NCI-H510A treated with DMSO at 0.1 percent for 48 hours (cell line): ENCODE measurements at regions not wholly inside any gene's neighbourhood (a gene's known extent, or its start where the extent isn't known, plus 50 kb on each side); places are given as distances from the start of the nearest gene placed in this dataset.
"Not testable (repeated sequence)": the region's sequence is repeated elsewhere in the genome, so short reads cannot be mapped to it uniquely, and the experiment has no call there.

Source experiments
- DNase-seq: peaks from one replicate; lab custom pipeline; 2025; lab: John Stamatoyannopoulos, UW

- DNase-seq = no peak
These were observed 54.4 kb upstream of the LGR5 start for GRCh38 chr12:71385155-71385554.

GRCh38 chr12:71376711-71377355 is 62.8 kb upstream of the LGR5 start:
- DNase-seq = not testable (repeated sequence)

GRCh38 chr12:71371122-71371521 is 68.5 kb upstream of the LGR5 start:
- DNase-seq = no peak

- no peak for DNase-seq
These were observed 79.6 kb upstream of the LGR5 start for GRCh38 chr12:71360013-71360412.

GRCh38 chr12:71356569-71356968 is 83.0 kb upstream of the LGR5 start:
- DNase-seq = no peak

- no peak for DNase-seq
These were observed 84.7 kb upstream of the LGR5 start for GRCh38 chr12:71354871-71355270.

GRCh38 chr12:71353607-71354006 is 86.0 kb upstream of the LGR5 start:
- DNase-seq = no peak

GRCh38 chr12:71349950-71350349 is 89.6 kb upstream of the LGR5 start:
- no peak for DNase-seq

GRCh38 chr12:71338933-71339332 is 100.7 kb upstream of the LGR5 start:
- no peak for DNase-seq

- DNase-seq = no peak
These were observed 103.7 kb upstream of the LGR5 start for GRCh38 chr12:71335963-71336257.

GRCh38 chr12:71335151-71335962 is 104.2 kb upstream of the LGR5 start:
- DNase-seq = no peak

GRCh38 chr12:71333418-71333817 is 106.2 kb upstream of the LGR5 start:
- DNase-seq = no peak

GRCh38 chr12:71329956-71330355 is 109.6 kb upstream of the LGR5 start:
- DNase-seq = no peak

- DNase-seq = no peak
These were observed 118.1 kb upstream of the LGR5 start for GRCh38 chr12:71321531-71321930.

GRCh38 chr12:71321130-71321529 is 118.5 kb upstream of the LGR5 start:
- no peak for DNase-seq

GRCh38 chr12:71315328-71315985 is 124.1 kb upstream of the LGR5 start:
- peak; percentile 31 for DNase-seq

GRCh38 chr12:71312768-71313403 is 126.7 kb upstream of the LGR5 start:
- no peak for DNase-seq

- not testable (repeated sequence) for DNase-seq
These were observed 128.0 kb upstream of the LGR5 start for GRCh38 chr12:71311611-71312010.

GRCh38 chr12:71306808-71307207 is 132.8 kb upstream of the LGR5 start:
- no peak for DNase-seq

GRCh38 chr12:71304306-71304705 is 135.3 kb upstream of the LGR5 start:
- no peak for DNase-seq

GRCh38 chr12:71303199-71303598 is 136.4 kb upstream of the LGR5 start:
- no peak for DNase-seq

GRCh38 chr12:71300772-71301675 is 138.6 kb upstream of the LGR5 start:
- DNase-seq = no peak
